PFSK-1 (cell line): ENCODE measurements at regions not wholly inside any gene's neighbourhood (a gene's known extent, or its start where the extent isn't known, plus 50 kb on each side); places are given as distances from the start of the nearest gene placed in this dataset.

ENCODE experiments used
- POLR2AphosphoS5 ChIP-seq: IDR thresholded peaks from 2 replicates; pipeline ENCODE4 v1.6.1; 2012; ENCODE audit warnings: low read depth, mild to moderate bottlenecking, control low read depth, low read length, moderate library complexity
- SIN3A ChIP-seq: IDR thresholded peaks from 2 replicates; pipeline ENCODE4 v1.6.1; 2012; ENCODE audit warnings: mild to moderate bottlenecking, low read length, moderate library complexity, borderline replicate concordance; ENCODE audit not compliant: insufficient read depth
- TAF1 ChIP-seq: IDR thresholded peaks from 2 replicates; pipeline ENCODE4 v1.6.1; 2012; ENCODE audit warnings: low read length, control low read depth, borderline replicate concordance; ENCODE audit not compliant: insufficient read depth
- TF ChIP-seq, protein P1 (sequence below), 2 experiments: IDR thresholded peaks; 2 replicates each; pipeline versions ENCODE4 v1.6.1 to v1.8.0; 2011 to 2012; ENCODE audit warnings: low read depth in 2 of 2, low read length in 2 of 2, control low read depth in 1 of 2, inconsistent platforms in 1 of 2, mild to moderate bottlenecking in 1 of 2, moderate library complexity in 1 of 2; ENCODE audit not compliant: insufficient read depth in 1 of 2

DNA sequence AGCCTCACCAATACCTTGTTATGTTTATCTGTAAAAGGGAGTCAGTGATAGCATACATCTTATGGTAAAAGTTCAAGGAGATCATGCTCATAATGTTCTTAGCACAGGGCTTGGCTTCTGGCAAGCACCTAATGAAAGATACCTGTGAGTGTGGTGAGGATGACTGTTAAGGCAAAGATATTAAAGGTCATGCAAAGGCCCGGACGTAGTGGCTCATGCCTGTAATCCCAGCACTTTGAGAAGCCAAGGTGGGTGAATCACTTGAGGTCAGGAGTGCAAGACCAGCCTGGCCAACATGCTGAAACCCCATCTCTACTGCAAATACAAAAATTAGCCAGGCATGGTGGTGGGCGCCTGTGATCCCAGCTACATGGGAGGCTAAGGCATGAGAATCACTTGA lies 425.9 kb upstream of the TBX3 start:
- TF ChIP-seq POLR2AphosphoS5 (no peak), TAF1 (no peak), SIN3A (no peak)
- TF ChIP-seq, protein P1, sequence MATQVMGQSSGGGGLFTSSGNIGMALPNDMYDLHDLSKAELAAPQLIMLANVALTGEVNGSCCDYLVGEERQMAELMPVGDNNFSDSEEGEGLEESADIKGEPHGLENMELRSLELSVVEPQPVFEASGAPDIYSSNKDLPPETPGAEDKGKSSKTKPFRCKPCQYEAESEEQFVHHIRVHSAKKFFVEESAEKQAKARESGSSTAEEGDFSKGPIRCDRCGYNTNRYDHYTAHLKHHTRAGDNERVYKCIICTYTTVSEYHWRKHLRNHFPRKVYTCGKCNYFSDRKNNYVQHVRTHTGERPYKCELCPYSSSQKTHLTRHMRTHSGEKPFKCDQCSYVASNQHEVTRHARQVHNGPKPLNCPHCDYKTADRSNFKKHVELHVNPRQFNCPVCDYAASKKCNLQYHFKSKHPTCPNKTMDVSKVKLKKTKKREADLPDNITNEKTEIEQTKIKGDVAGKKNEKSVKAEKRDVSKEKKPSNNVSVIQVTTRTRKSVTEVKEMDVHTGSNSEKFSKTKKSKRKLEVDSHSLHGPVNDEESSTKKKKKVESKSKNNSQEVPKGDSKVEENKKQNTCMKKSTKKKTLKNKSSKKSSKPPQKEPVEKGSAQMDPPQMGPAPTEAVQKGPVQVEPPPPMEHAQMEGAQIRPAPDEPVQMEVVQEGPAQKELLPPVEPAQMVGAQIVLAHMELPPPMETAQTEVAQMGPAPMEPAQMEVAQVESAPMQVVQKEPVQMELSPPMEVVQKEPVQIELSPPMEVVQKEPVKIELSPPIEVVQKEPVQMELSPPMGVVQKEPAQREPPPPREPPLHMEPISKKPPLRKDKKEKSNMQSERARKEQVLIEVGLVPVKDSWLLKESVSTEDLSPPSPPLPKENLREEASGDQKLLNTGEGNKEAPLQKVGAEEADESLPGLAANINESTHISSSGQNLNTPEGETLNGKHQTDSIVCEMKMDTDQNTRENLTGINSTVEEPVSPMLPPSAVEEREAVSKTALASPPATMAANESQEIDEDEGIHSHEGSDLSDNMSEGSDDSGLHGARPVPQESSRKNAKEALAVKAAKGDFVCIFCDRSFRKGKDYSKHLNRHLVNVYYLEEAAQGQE (IDR thresholded peaks at IDR 0.05; ENCODE audit: insufficient read depth in 1 of 2, low read depth in 2 of 2, low read length in 2 of 2): no peak
